ENCODE measurements at regions not wholly inside any gene's neighbourhood (a gene's known extent, or its start where the extent isn't known, plus 50 kb on each side); places are given as distances from the start of the nearest gene placed in this dataset.

GRCh38 chr7:80563561-80564327 lies 51.9 kb upstream of the GNAT3 start:
- ATAC-seq = no peak
- no peaks in the 10 kb centered on the region for H3K36me3 ChIP-seq
- intact Hi-C loops (cut with DNase I) = no loop called here
- no peaks in the 10 kb centered on the region for H3K27me3 ChIP-seq
- WGBS, 4 donors = 76 to 92% (median 84%) methylated on average over 6 to 7 of the region's 7 CpGs
- no peaks in the 10 kb centered on the region for H3K4me1 ChIP-seq
- H3K27ac ChIP-seq = no peak overlapping the region
- peaks cover 0 to 38% (median 12%) of the 10 kb centered on the region in 12 donors for H3K9me3 ChIP-seq
- H3K4me3 ChIP-seq = no peak overlapping the region
- DNase-seq = peak in 1 of 5 donors; percentile 37
- TF ChIP-seq POLR2A (IDR thresholded peaks at IDR 0.05) (no peak), CTCF (IDR thresholded peaks at IDR 0.05) (no peak)

GRCh38 chr7:80565554-80565953 lies 53.7 kb upstream of the GNAT3 start:
- WGBS, 4 donors = 90 to 97% (median 94%) methylated on average over 3 of the region's 3 CpGs
- Histone ChIP-seq H3K4me1 (no peaks in the 10 kb centered on the region), H3K27me3 (no peaks in the 10 kb centered on the region), H3K36me3 (no peaks in the 10 kb centered on the region), H3K9me3 (peaks cover 0 to 27% (median 7%) of the 10 kb centered on the region in 12 donors), H3K4me3 (no peak overlapping the region), H3K27ac (no peak overlapping the region)
- intact Hi-C loops (cut with DNase I) = no loop called here
- no peak for DNase-seq
- TF ChIP-seq POLR2A (IDR thresholded peaks at IDR 0.05) (no peak), CTCF (IDR thresholded peaks at IDR 0.05) (no peak)
- no peak for ATAC-seq

GRCh38 chr7:80581486-80582260 lies 56.8 kb upstream of the CD36 start:
- DNase-seq (peak in 4 of 5 donors; percentile 32 to 73 (median 62)), ATAC-seq (peak; percentile 96 to 98 (median 97))
- 64 to 71% (median 70%) methylated on average over 4 of the region's 4 CpGs for WGBS, 4 donors
- Histone ChIP-seq H3K4me1 (peaks cover 0 to 41% (median 19%) of the 10 kb centered on the region in 12 donors), H3K36me3 (no peaks in the 10 kb centered on the region), H3K27ac (peak overlapping the region; percentile 24 to 79 (median 70)), H3K4me3 (no peak overlapping the region), H3K9me3 (no peaks in the 10 kb centered on the region), H3K27me3 (no peaks in the 10 kb centered on the region)
- TF ChIP-seq CTCF (IDR thresholded peaks at IDR 0.05) = no peak
- no peak for TF ChIP-seq POLR2A (IDR thresholded peaks at IDR 0.05)
- intact Hi-C loops (cut with DNase I) = loop anchor here in 1 of 10 donors (5.0 kb wide), 1 partner anchor 64 kb away; no protein-coding TSS in a partner anchor

GRCh38 chr7:80583901-80584300 lies 54.5 kb upstream of the CD36 start:
- Histone ChIP-seq H3K4me3 (no peak overlapping the region), H3K9me3 (no peaks in the 10 kb centered on the region), H3K27me3 (no peaks in the 10 kb centered on the region), H3K36me3 (no peaks in the 10 kb centered on the region), H3K4me1 (peaks cover 0 to 47% (median 19%) of the 10 kb centered on the region in 12 donors), H3K27ac (peak overlapping the region; percentile 24 to 79 (median 62))
- 45 to 68% (median 57%) methylated on average over 2 of the region's 2 CpGs for WGBS, 4 donors
- DNase-seq = peak in 3 of 5 donors; percentile 30 to 50 (median 43)
- intact Hi-C loops (cut with DNase I) = loop anchor here in 1 of 10 donors (5.0 kb wide), 1 partner anchor 67 kb away; no protein-coding TSS in a partner anchor
- peak in 3 of 4 donors; percentile 66 to 67 (median 66) for ATAC-seq
- TF ChIP-seq CTCF (IDR thresholded peaks at IDR 0.05) = no peak
- TF ChIP-seq POLR2A (IDR thresholded peaks at IDR 0.05) = no peak
